ENCODE measurements at regions not wholly inside any gene's neighbourhood (a gene's known extent, or its start where the extent isn't known, plus 50 kb on each side); places are given as distances from the start of the nearest gene placed in this dataset.

- no peak for DNase-seq (ENCODE audit: low read depth)
- H3K36me3 ChIP-seq (ENCODE audit: control insufficient read depth, insufficient read depth, low read length), result no peaks in the 10 kb centered on the region
- H3K27me3 ChIP-seq (ENCODE audit: control insufficient read depth, insufficient read depth, low read length), result no peaks in the 10 kb centered on the region
- no peak for TF ChIP-seq CTCF (IDR thresholded peaks at IDR 0.05; ENCODE audit: insufficient read depth, low read length, poor library complexity, severe bottlenecking)
- H3K4me3 ChIP-seq (ENCODE audit: low read depth, low read length), result no peak overlapping the region
Measured at GRCh38 chr9:11199335-11199734, 586.5 kb upstream of the PTPRD start.

GRCh38 chr9:11204521-11204920 is 591.7 kb upstream of the PTPRD start:
- no peak for DNase-seq (ENCODE audit: low read depth)
- H3K4me3 ChIP-seq (ENCODE audit: low read depth, low read length), result no peak overlapping the region
- no peaks in the 10 kb centered on the region for H3K36me3 ChIP-seq (ENCODE audit: control insufficient read depth, insufficient read depth, low read length)
- TF ChIP-seq CTCF (IDR thresholded peaks at IDR 0.05; ENCODE audit: insufficient read depth, low read length, poor library complexity, severe bottlenecking), result no peak
- no peaks in the 10 kb centered on the region for H3K27me3 ChIP-seq (ENCODE audit: control insufficient read depth, insufficient read depth, low read length)

GRCh38 chr9:11206925-11207324 is 594.1 kb upstream of the PTPRD start:
- no peak overlapping the region for H3K4me3 ChIP-seq (ENCODE audit: low read depth, low read length)
- no peaks in the 10 kb centered on the region for H3K27me3 ChIP-seq (ENCODE audit: control insufficient read depth, insufficient read depth, low read length)
- DNase-seq (ENCODE audit: low read depth), result no peak
- no peak for TF ChIP-seq CTCF (IDR thresholded peaks at IDR 0.05; ENCODE audit: insufficient read depth, low read length, poor library complexity, severe bottlenecking)
- no peaks in the 10 kb centered on the region for H3K36me3 ChIP-seq (ENCODE audit: control insufficient read depth, insufficient read depth, low read length)

GRCh38 chr9:11233696-11234095 is 620.9 kb upstream of the PTPRD start:
- H3K4me3 ChIP-seq (ENCODE audit: low read depth, low read length), result no peak overlapping the region
- no peak for TF ChIP-seq CTCF (IDR thresholded peaks at IDR 0.05; ENCODE audit: insufficient read depth, low read length, poor library complexity, severe bottlenecking)
- H3K27me3 ChIP-seq (ENCODE audit: control insufficient read depth, insufficient read depth, low read length), result no peaks in the 10 kb centered on the region
- H3K36me3 ChIP-seq (ENCODE audit: control insufficient read depth, insufficient read depth, low read length), result no peaks in the 10 kb centered on the region
- DNase-seq (ENCODE audit: low read depth), result no peak

- Histone ChIP-seq H3K27me3 (ENCODE audit: control insufficient read depth, insufficient read depth, low read length) (no peaks in the 10 kb centered on the region), H3K4me3 (ENCODE audit: low read depth, low read length) (no peak overlapping the region), H3K36me3 (ENCODE audit: control insufficient read depth, insufficient read depth, low read length) (no peaks in the 10 kb centered on the region)
- no peak for DNase-seq (ENCODE audit: low read depth)
- no peak for TF ChIP-seq CTCF (IDR thresholded peaks at IDR 0.05; ENCODE audit: insufficient read depth, low read length, poor library complexity, severe bottlenecking)
Measured at GRCh38 chr9:11235061-11235460, 622.3 kb upstream of the PTPRD start.

GRCh38 chr9:11241779-11242178 is 629.0 kb upstream of the PTPRD start:
- H3K4me3 ChIP-seq (ENCODE audit: low read depth, low read length), result no peak overlapping the region
- no peaks in the 10 kb centered on the region for H3K27me3 ChIP-seq (ENCODE audit: control insufficient read depth, insufficient read depth, low read length)
- no peak for DNase-seq (ENCODE audit: low read depth)
- no peaks in the 10 kb centered on the region for H3K36me3 ChIP-seq (ENCODE audit: control insufficient read depth, insufficient read depth, low read length)
- TF ChIP-seq CTCF (IDR thresholded peaks at IDR 0.05; ENCODE audit: insufficient read depth, low read length, poor library complexity, severe bottlenecking), result no peak
